Fibroblast of peridontal ligament (primary cell): ENCODE measurements at regions not wholly inside any gene's neighbourhood (a gene's known extent, or its start where the extent isn't known, plus 50 kb on each side); places are given as distances from the start of the nearest gene placed in this dataset.
"Not testable (repeated sequence)": the region's sequence is repeated elsewhere in the genome, so short reads cannot be mapped to it uniquely, and the experiment has no call there.

ENCODE experiments used
- DNase-seq: peaks from one replicate; pipeline ENCODE4 v3.0.0-alpha.2; 2010; ENCODE audit errors: extremely low read depth

GRCh38 chrY:7806592-7807515 lies 895.3 kb upstream of the AMELY start:
- peak; percentile 56 for DNase-seq

- DNase-seq = no peak
Measured at GRCh38 chrY:7805624-7806023, 894.1 kb upstream of the AMELY start.

- no peak for DNase-seq
Measured at GRCh38 chrY:7803737-7804136, 892.2 kb upstream of the AMELY start.

GRCh38 chrY:7796128-7796527 lies 884.6 kb upstream of the AMELY start:
- no peak for DNase-seq

- DNase-seq = peak; percentile 63
Measured at GRCh38 chrY:7794441-7794840, 882.9 kb upstream of the AMELY start.

- peak; percentile 16 for DNase-seq
Measured at GRCh38 chrY:7793989-7794388, 882.4 kb upstream of the AMELY start.

- no peak for DNase-seq
Measured at GRCh38 chrY:7792431-7792830, 880.9 kb upstream of the AMELY start.

GRCh38 chrY:7781501-7781900 lies 869.9 kb upstream of the AMELY start:
- no peak for DNase-seq

GRCh38 chrY:7775436-7775835 lies 863.9 kb upstream of the AMELY start:
- DNase-seq = not testable (repeated sequence)

- no peak for DNase-seq
Measured at GRCh38 chrY:7771771-7772170, 860.2 kb upstream of the AMELY start.

- no peak for DNase-seq
Measured at GRCh38 chrY:7769790-7770375, 858.3 kb upstream of the AMELY start.

- DNase-seq = no peak
Measured at GRCh38 chrY:7768901-7769300, 857.3 kb upstream of the AMELY start.

- DNase-seq = no peak
Measured at GRCh38 chrY:7753711-7754110, 842.2 kb upstream of the AMELY start.

- DNase-seq = no peak
Measured at GRCh38 chrY:7746781-7747180, 835.2 kb upstream of the AMELY start.

- DNase-seq = no peak
Measured at GRCh38 chrY:7745581-7745901, 834.0 kb upstream of the AMELY start.

- DNase-seq = peak; percentile 66
Measured at GRCh38 chrY:7744691-7745580, 833.4 kb upstream of the AMELY start.

- peak; percentile 19 for DNase-seq
Measured at GRCh38 chrY:7736847-7737365, 825.4 kb upstream of the AMELY start.

GRCh38 chrY:7731651-7732050 lies 820.1 kb upstream of the AMELY start:
- DNase-seq = no peak

GRCh38 chrY:7730664-7731063 lies 819.1 kb upstream of the AMELY start:
- no peak for DNase-seq

- DNase-seq = peak; percentile 5
Measured at GRCh38 chrY:7730071-7730470, 818.5 kb upstream of the AMELY start.

GRCh38 chrY:7729318-7730011 lies 817.9 kb upstream of the AMELY start:
- DNase-seq = peak; percentile 71

- DNase-seq = peak; percentile 3
Measured at GRCh38 chrY:7728935-7729317, 817.4 kb upstream of the AMELY start.
